Spleen (tissue), 7 donors: ENCODE measurements at regions not wholly inside any gene's neighbourhood (a gene's known extent, or its start where the extent isn't known, plus 50 kb on each side); places are given as distances from the start of the nearest gene placed in this dataset.

ENCODE experiments used
- CTCF ChIP-seq, 11 experiments: fragments of 200-600 bp in 7 of 11; fragments of 450-650 bp in 4 of 11; sonication (generic) in 4 of 11; IDR thresholded peaks in 8 of 11; conservative IDR thresholded peaks in 3 of 11; 1 replicate in 7 of 11; 2 replicates in 4 of 11; pipeline versions ENCODE4 v1.4.0 to v1.8.0; 2016 to 2021; ENCODE audit warnings: antibody characterized with exemption in 11 of 11, inconsistent platforms in 4 of 11, mild to moderate bottlenecking in 1 of 11
- POLR2A ChIP-seq, 3 donors: fragments of 450-650 bp; IDR thresholded peaks; one replicate each; pipeline ENCODE4 v1.5.1; 2017; ENCODE audit warnings: antibody characterized with exemption in 3 of 3, mild to moderate bottlenecking in 1 of 3
- POLR2AphosphoS5 ChIP-seq, 3 donors: sonication (generic); formaldehyde crosslinking; IDR thresholded peaks; one replicate each; pipeline ENCODE4 v1.5.1; 2017; ENCODE audit warnings: antibody characterized with exemption in 3 of 3
- donor health status: DM: no; HTN: no; CAD: no; lungs with moderate emphysema.
- donor health status: DM: no; HTN: no; CAD: no.
- donor health status: DM: no; HTN: no; CAD: no.

- TF ChIP-seq CTCF (IDR thresholded peaks at IDR 0.05 in 8 of 11, conservative IDR thresholded peaks at IDR 0.05 in 3 of 11) (no peak), POLR2A (IDR thresholded peaks at IDR 0.05) (no peak), POLR2AphosphoS5 (IDR thresholded peaks at IDR 0.05) (no peak)
Observed at GRCh38 chr7:15780271-15780670, 93.8 kb upstream of the MEOX2 start.
